AG09319 (cell line): ENCODE measurements at regions not wholly inside any gene's neighbourhood (a gene's known extent, or its start where the extent isn't known, plus 50 kb on each side); places are given as distances from the start of the nearest gene placed in this dataset.

Source experiments
- DNase-seq: peaks from one replicate; pipeline ENCODE4 v3.0.0-alpha.2; 2010; ENCODE audit warnings: low read depth; ENCODE audit errors: extremely low read depth
- TF ChIP-seq, protein P1 (sequence below): IDR thresholded peaks from 2 replicates; pipeline ENCODE4 v1.5.1; 2011; ENCODE audit warnings: low read depth, mild to moderate bottlenecking, inconsistent platforms, low read length, moderate library complexity

- no peak for DNase-seq
- TF ChIP-seq, protein P1, sequence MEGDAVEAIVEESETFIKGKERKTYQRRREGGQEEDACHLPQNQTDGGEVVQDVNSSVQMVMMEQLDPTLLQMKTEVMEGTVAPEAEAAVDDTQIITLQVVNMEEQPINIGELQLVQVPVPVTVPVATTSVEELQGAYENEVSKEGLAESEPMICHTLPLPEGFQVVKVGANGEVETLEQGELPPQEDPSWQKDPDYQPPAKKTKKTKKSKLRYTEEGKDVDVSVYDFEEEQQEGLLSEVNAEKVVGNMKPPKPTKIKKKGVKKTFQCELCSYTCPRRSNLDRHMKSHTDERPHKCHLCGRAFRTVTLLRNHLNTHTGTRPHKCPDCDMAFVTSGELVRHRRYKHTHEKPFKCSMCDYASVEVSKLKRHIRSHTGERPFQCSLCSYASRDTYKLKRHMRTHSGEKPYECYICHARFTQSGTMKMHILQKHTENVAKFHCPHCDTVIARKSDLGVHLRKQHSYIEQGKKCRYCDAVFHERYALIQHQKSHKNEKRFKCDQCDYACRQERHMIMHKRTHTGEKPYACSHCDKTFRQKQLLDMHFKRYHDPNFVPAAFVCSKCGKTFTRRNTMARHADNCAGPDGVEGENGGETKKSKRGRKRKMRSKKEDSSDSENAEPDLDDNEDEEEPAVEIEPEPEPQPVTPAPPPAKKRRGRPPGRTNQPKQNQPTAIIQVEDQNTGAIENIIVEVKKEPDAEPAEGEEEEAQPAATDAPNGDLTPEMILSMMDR, result no peak
Measured at GRCh38 chr4:188578657-188579056, 439.4 kb downstream of the TRIML1 start.

GRCh38 chr4:188596021-188596420 lies 456.8 kb downstream of the TRIML1 start:
- no peak for DNase-seq
- TF ChIP-seq, protein P1, result no peak

- DNase-seq, result no peak
- TF ChIP-seq, protein P1, result no peak
Measured at GRCh38 chr4:188603646-188604045, 464.4 kb downstream of the TRIML1 start.

- no peak for DNase-seq
- TF ChIP-seq, protein P1, result no peak
Measured at GRCh38 chr4:188606635-188607034, 467.4 kb downstream of the TRIML1 start.

DNA sequence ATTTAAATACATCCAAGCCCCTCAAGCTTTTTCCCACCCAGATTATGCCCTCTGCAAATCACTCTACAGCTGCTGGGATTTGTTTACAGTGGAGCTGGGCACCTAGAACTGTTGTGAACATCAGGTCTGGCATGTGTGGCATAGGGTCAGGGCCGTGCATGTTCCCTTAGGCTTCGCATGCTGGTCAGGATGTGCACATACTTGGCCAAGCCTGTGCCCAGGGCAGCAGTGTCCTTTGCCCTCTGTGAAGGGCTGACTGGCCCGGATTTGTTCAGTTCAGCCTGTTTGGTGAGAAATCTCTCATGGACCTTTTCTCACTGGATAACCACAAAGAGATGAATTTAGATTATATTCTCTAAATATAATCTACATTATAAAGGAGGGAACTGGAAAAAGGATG lies 471.9 kb downstream of the TRIML1 start:
- no peak for DNase-seq
- TF ChIP-seq, protein P1, result no peak

DNA sequence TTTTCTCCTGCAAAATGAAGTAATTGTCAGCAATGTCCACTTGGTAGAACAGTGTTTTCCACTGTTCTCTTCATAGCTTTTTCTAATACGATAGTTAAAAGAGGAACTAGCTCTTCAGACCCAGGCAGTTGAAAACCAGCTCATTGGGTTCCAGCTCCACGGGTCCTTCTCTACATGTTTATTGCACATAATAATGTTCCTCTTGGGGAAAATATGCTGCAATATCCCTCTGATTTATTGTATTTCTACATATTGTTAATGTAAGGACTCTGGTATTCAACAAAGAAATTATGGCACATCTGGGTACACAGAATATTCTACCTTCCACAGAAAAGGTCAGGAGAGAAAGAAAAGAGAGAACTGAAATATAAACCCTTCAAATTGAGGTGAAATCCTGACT lies 473.4 kb downstream of the TRIML1 start:
- DNase-seq, result no peak
- TF ChIP-seq, protein P1, result no peak

- no peak for DNase-seq
- TF ChIP-seq, protein P1, result no peak
Measured at GRCh38 chr4:188613976-188614375, 474.7 kb downstream of the TRIML1 start.
